22Rv1 (cell line): ENCODE measurements at regions not wholly inside any gene's neighbourhood (a gene's known extent, or its start where the extent isn't known, plus 50 kb on each side); places are given as distances from the start of the nearest gene placed in this dataset.

Source experiments
- CTCF ChIP-seq: fragments of 450-650 bp; IDR thresholded peaks from 2 replicates; pipeline ENCODE4 v1.5.1; 2017; ENCODE audit warnings: mild to moderate bottlenecking
- ZFX ChIP-seq: fragments of 450-650 bp; IDR thresholded peaks from 2 replicates; pipeline ENCODE4 v1.6.1; 2017; ENCODE audit warnings: antibody characterized with exemption, borderline replicate concordance

- no peak for TF ChIP-seq CTCF
- TF ChIP-seq ZFX = no peak
These were observed 256.1 kb upstream of the TLE3 start for GRCh38 chr15:70353606-70354345.
